SIG-M5 treated with dmso at 0.1 percent for 504 hours (cell line): ENCODE measurements at regions not wholly inside any gene's neighbourhood (a gene's known extent, or its start where the extent isn't known, plus 50 kb on each side); places are given as distances from the start of the nearest gene placed in this dataset.
"Not testable (repeated sequence)": the region's sequence is repeated elsewhere in the genome, so short reads cannot be mapped to it uniquely, and the experiment has no call there.

Experiments used
- DNase-seq: peaks from one replicate; lab custom pipeline; 2025; ENCODE audit not compliant: unreplicated experiment; lab: John Stamatoyannopoulos, UW

GRCh38 chr1:178572604-178573003 is 59.7 kb downstream of the TEX35 start:
- DNase-seq: no peak

GRCh38 chr1:178573330-178573729 is 60.4 kb downstream of the TEX35 start:
- DNase-seq: no peak

GRCh38 chr1:178574345-178574744 is 61.4 kb downstream of the TEX35 start:
- no peak for DNase-seq

- DNase-seq: no peak
Observed at GRCh38 chr1:178575611-178576361, 62.9 kb downstream of the TEX35 start.

GRCh38 chr1:178576841-178577240 is 63.9 kb downstream of the TEX35 start:
- DNase-seq: no peak

GRCh38 chr1:178577882-178578281 is 65.0 kb downstream of the TEX35 start:
- no peak for DNase-seq

GRCh38 chr1:178578541-178578940 is 65.6 kb downstream of the TEX35 start:
- DNase-seq: no peak

GRCh38 chr1:178579095-178579494 is 66.2 kb downstream of the TEX35 start:
- DNase-seq: no peak

GRCh38 chr1:178579562-178579961 is 66.7 kb downstream of the TEX35 start:
- no peak for DNase-seq

GRCh38 chr1:178580096-178580495 is 67.2 kb downstream of the TEX35 start:
- no peak for DNase-seq

GRCh38 chr1:178580876-178581275 is 68.0 kb downstream of the TEX35 start:
- DNase-seq: no peak

GRCh38 chr1:178581351-178582303 is 68.7 kb downstream of the TEX35 start:
- no peak for DNase-seq

GRCh38 chr1:178587096-178587495 is 74.2 kb downstream of the TEX35 start:
- DNase-seq: no peak

GRCh38 chr1:178587975-178588374 is 75.1 kb downstream of the TEX35 start:
- no peak for DNase-seq

- not testable (repeated sequence) for DNase-seq
Observed at GRCh38 chr1:178589042-178589441, 76.1 kb downstream of the TEX35 start.

- DNase-seq: not testable (repeated sequence)
Observed at GRCh38 chr1:178591811-178592210, 78.9 kb downstream of the TEX35 start.

GRCh38 chr1:178593515-178593914 is 80.6 kb downstream of the TEX35 start:
- DNase-seq: no peak

GRCh38 chr1:178594133-178594532 is 81.2 kb downstream of the TEX35 start:
- no peak for DNase-seq

- DNase-seq: no peak
Observed at GRCh38 chr1:178595491-178595890, 82.6 kb downstream of the TEX35 start.

GRCh38 chr1:178599087-178599486 is 86.2 kb downstream of the TEX35 start:
- no peak for DNase-seq

GRCh38 chr1:178599745-178600144 is 86.8 kb downstream of the TEX35 start:
- no peak for DNase-seq

GRCh38 chr1:178603926-178604325 is 91.0 kb downstream of the TEX35 start:
- no peak for DNase-seq
